Osteoblast (primary cell): ENCODE measurements at regions not wholly inside any gene's neighbourhood (a gene's known extent, or its start where the extent isn't known, plus 50 kb on each side); places are given as distances from the start of the nearest gene placed in this dataset.

ENCODE experiments used
- DNase-seq: peaks from one replicate; pipeline ENCODE4 v3.0.0; 2011; ENCODE audit warnings: low spot score, mixed read lengths; ENCODE audit not compliant: insufficient read length; ENCODE audit errors: missing footprints
- H2AFZ ChIP-seq: 2 replicates; pipeline ENCODE4 v1.6.0; 2011; ENCODE audit warnings: mild to moderate bottlenecking, low read length
- H3K27ac ChIP-seq: 2 replicates; pipeline ENCODE4 v1.5.1; 2011; ENCODE audit warnings: mild to moderate bottlenecking, low read depth, low read length, moderate library complexity
- H3K27me3 ChIP-seq: 2 replicates; pipeline ENCODE4 v1.6.0; 2012; ENCODE audit warnings: mild to moderate bottlenecking, control low read depth, inconsistent platforms, low read length, moderate library complexity; ENCODE audit not compliant: insufficient read depth
- H3K36me3 ChIP-seq: 2 replicates; pipeline ENCODE4 v1.5.1; 2011; ENCODE audit warnings: mild to moderate bottlenecking, low read length, control low read depth, moderate library complexity; ENCODE audit not compliant: insufficient read depth
- H3K4me1 ChIP-seq: 2 replicates; pipeline ENCODE4 v1.5.1; 2011; ENCODE audit warnings: mild to moderate bottlenecking, low read length, control low read depth, moderate library complexity; ENCODE audit not compliant: insufficient read depth
- H3K4me2 ChIP-seq: 2 replicates; pipeline ENCODE4 v1.6.0; 2011; ENCODE audit warnings: mild to moderate bottlenecking, low read length; ENCODE audit not compliant: insufficient read depth
- H3K4me3 ChIP-seq: fragments of 200-600 bp; sonication (generic); 3 replicates; pipeline ENCODE4 v1.5.1; 2012; ENCODE audit warnings: mild to moderate bottlenecking, low read length, inconsistent platforms; ENCODE audit not compliant: insufficient read depth
- H3K79me2 ChIP-seq: 2 replicates; pipeline ENCODE4 v1.6.0; 2012; ENCODE audit warnings: mild to moderate bottlenecking, low read length, control low read depth, inconsistent platforms; ENCODE audit not compliant: insufficient read depth
- H3K9me3 ChIP-seq: 2 replicates; pipeline ENCODE4 v1.5.1; 2011; ENCODE audit warnings: low read depth, low read length, control low read depth
- H4K20me1 ChIP-seq: 2 replicates; pipeline ENCODE4 v1.6.0; 2012; ENCODE audit warnings: mild to moderate bottlenecking, low read length, control low read depth; ENCODE audit not compliant: insufficient read depth
- CTCF ChIP-seq: IDR thresholded peaks from 2 replicates; pipeline ENCODE4 v1.5.1; 2011; ENCODE audit warnings: mild to moderate bottlenecking, low read depth, low read length, moderate library complexity; ENCODE audit errors: extremely low read depth

- no peaks in the 10 kb centered on the region for H3K36me3 ChIP-seq
- no peak overlapping the region for H2AFZ ChIP-seq
- H3K4me1 ChIP-seq: no peaks in the 10 kb centered on the region
- peaks cover 2% of the 10 kb centered on the region for H3K9me3 ChIP-seq
- H3K79me2 ChIP-seq: no peaks in the 10 kb centered on the region
- no peaks in the 10 kb centered on the region for H3K27me3 ChIP-seq
- no peak overlapping the region for H3K4me2 ChIP-seq
- no peaks in the 10 kb centered on the region for H4K20me1 ChIP-seq
- no peak overlapping the region for H3K4me3 ChIP-seq
- no peak for TF ChIP-seq CTCF
- no peak for DNase-seq
- no peak overlapping the region for H3K27ac ChIP-seq
Measured at GRCh38 chr18:40577981-40578365, 1377.1 kb upstream of the PIK3C3 start.

- no peaks in the 10 kb centered on the region for H3K4me1 ChIP-seq
- peaks cover 2% of the 10 kb centered on the region for H3K9me3 ChIP-seq
- no peak overlapping the region for H2AFZ ChIP-seq
- no peaks in the 10 kb centered on the region for H3K79me2 ChIP-seq
- no peaks in the 10 kb centered on the region for H3K36me3 ChIP-seq
- H3K27me3 ChIP-seq: no peaks in the 10 kb centered on the region
- no peak for TF ChIP-seq CTCF
- no peaks in the 10 kb centered on the region for H4K20me1 ChIP-seq
- no peak overlapping the region for H3K4me3 ChIP-seq
- no peak for DNase-seq
- H3K4me2 ChIP-seq: no peak overlapping the region
- no peak overlapping the region for H3K27ac ChIP-seq
Measured at GRCh38 chr18:40577239-40577980, 1377.6 kb upstream of the PIK3C3 start.

- Histone ChIP-seq H4K20me1 (no peaks in the 10 kb centered on the region), H3K4me2 (no peak overlapping the region), H3K4me3 (no peak overlapping the region), H3K27ac (no peak overlapping the region), H3K27me3 (no peaks in the 10 kb centered on the region), H3K4me1 (no peaks in the 10 kb centered on the region), H3K36me3 (no peaks in the 10 kb centered on the region), H3K9me3 (peaks cover 2% of the 10 kb centered on the region), H2AFZ (no peak overlapping the region), H3K79me2 (no peaks in the 10 kb centered on the region)
- TF ChIP-seq CTCF: no peak
- no peak for DNase-seq
Measured at GRCh38 chr18:40576507-40577115, 1378.4 kb upstream of the PIK3C3 start.

- Histone ChIP-seq H3K27me3 (no peaks in the 10 kb centered on the region), H3K4me2 (no peak overlapping the region)
- DNase-seq: no peak
Measured at GRCh38 chr18:40570615-40571014, 1384.4 kb upstream of the PIK3C3 start.

More at GRCh38 chr18:40570615-40571014, 1384.4 kb upstream of the PIK3C3 start:
- Histone ChIP-seq H4K20me1 (no peaks in the 10 kb centered on the region), H3K36me3 (no peaks in the 10 kb centered on the region), H2AFZ (no peak overlapping the region), H3K9me3 (peaks cover 2% of the 10 kb centered on the region), H3K27ac (no peak overlapping the region), H3K4me1 (no peaks in the 10 kb centered on the region), H3K79me2 (no peaks in the 10 kb centered on the region), H3K4me3 (no peak overlapping the region)
- TF ChIP-seq CTCF: no peak
